Right lobe of liver (tissue), 6 donors: ENCODE measurements at regions not wholly inside any gene's neighbourhood (a gene's known extent, or its start where the extent isn't known, plus 50 kb on each side); places are given as distances from the start of the nearest gene placed in this dataset.

Experiments used
- ATAC-seq, 4 donors: fragments of 200-7000 bp; cut with Tn5 transposase; one replicate each; pipeline ENCODE4 v1.9.1; 2020; ENCODE audit warnings: mild to moderate bottlenecking in 4 of 4, moderate library complexity in 4 of 4
- DNase-seq, 3 donors: peaks; one replicate each; pipeline ENCODE4 v3.0.0-alpha.2; 2020
- H3K27ac ChIP-seq, 3 donors: fragments of 200-600 bp; one replicate each; pipeline ENCODE4 v1.8.0; 2022
- H3K27me3 ChIP-seq, 2 donors: fragments of 200-600 bp; one replicate each; pipeline ENCODE4 v1.8.0; 2022
- H3K36me3 ChIP-seq, 4 donors: fragments of 200-600 bp; sonication (generic) in 1 of 4; one replicate each; pipeline versions ENCODE4 v1.5.1 to v1.8.0; 2017 to 2022; ENCODE audit warnings: control low read depth in 1 of 4
- H3K4me1 ChIP-seq, 4 donors: fragments of 200-600 bp; sonication (generic) in 1 of 4; one replicate each; pipeline versions ENCODE4 v1.5.1 to v1.8.0; 2017 to 2022; ENCODE audit warnings: control low read depth in 1 of 4
- H3K4me3 ChIP-seq, 3 donors: fragments of 200-600 bp; one replicate each; pipeline ENCODE4 v1.8.0; 2022
- H3K9me3 ChIP-seq, 4 donors: fragments of 200-600 bp; sonication (generic) in 1 of 4; one replicate each; pipeline versions ENCODE4 v1.5.1 to v1.8.0; 2017 to 2022; ENCODE audit warnings: control low read depth in 1 of 4
- POLR2A ChIP-seq: fragments of 450-650 bp; IDR thresholded peaks from one replicate; pipeline ENCODE4 v1.6.1; 2017; ENCODE audit warnings: antibody characterized with exemption, mild to moderate bottlenecking
- WGBS: methylation state at CpG from one replicate; pipeline ENCODE4 v1.1.6; 2018; ENCODE audit warnings: low coverage, low lambda C conversion rate; ENCODE audit not compliant: insufficient coverage; ENCODE audit errors: missing lambda C conversion rate; 5-methylcytosine and 5-hydroxymethylcytosine counted together
- intact Hi-C, 2 donors: fragments of 100-400 bp; cut with DNase I; formaldehyde crosslinking; loops; one replicate each; pipeline versions ENCODE4 v1.11.2 to v1.14.1; 2022
- TF ChIP-seq, protein P1 (sequence below), 4 donors: fragments of 200-600 bp in 3 of 4; fragments of 450-650 bp in 1 of 4; IDR thresholded peaks; one replicate each; pipeline versions ENCODE4 v1.5.1 to v1.8.0; 2016 to 2022; ENCODE audit warnings: antibody characterized with exemption in 4 of 4, mild to moderate bottlenecking in 2 of 4
- donor health status: DM: no; HTN: yes; CAD: no.
- donor health status: DM: no; HTN: no; CAD: no.
- donor health status: DM: no; HTN: no; CAD: no.
- donor health status: DM: no; HTN: yes; CAD: no.
- donor health status: DM: no; HTN: yes; CAD: no.

DNA sequence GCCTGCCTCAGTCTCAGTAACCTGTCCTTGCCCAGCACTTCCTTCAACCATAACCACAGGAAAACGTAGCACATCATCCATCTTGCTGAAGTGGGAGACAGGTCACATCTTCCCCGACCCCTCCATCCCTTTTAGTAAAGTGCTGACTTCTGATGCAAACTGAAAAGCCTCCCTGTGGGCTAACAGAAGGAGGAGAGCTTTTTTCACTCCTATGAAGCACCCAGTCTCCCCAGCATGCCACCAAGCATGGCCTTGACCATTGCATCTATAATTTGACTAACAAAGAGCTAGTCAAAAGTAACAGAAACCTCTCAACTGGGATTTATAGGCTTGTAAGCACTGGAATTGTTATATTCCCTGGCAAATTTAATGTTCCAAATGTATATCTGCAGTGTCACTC, 288.9 kb upstream of the IRAK1BP1 start:
- H3K36me3 ChIP-seq, result no peaks in the 10 kb centered on the region
- TF ChIP-seq POLR2A, result no peak
- TF ChIP-seq, protein P1, sequence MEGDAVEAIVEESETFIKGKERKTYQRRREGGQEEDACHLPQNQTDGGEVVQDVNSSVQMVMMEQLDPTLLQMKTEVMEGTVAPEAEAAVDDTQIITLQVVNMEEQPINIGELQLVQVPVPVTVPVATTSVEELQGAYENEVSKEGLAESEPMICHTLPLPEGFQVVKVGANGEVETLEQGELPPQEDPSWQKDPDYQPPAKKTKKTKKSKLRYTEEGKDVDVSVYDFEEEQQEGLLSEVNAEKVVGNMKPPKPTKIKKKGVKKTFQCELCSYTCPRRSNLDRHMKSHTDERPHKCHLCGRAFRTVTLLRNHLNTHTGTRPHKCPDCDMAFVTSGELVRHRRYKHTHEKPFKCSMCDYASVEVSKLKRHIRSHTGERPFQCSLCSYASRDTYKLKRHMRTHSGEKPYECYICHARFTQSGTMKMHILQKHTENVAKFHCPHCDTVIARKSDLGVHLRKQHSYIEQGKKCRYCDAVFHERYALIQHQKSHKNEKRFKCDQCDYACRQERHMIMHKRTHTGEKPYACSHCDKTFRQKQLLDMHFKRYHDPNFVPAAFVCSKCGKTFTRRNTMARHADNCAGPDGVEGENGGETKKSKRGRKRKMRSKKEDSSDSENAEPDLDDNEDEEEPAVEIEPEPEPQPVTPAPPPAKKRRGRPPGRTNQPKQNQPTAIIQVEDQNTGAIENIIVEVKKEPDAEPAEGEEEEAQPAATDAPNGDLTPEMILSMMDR (IDR thresholded peaks at IDR 0.05), result no peak

DNA sequence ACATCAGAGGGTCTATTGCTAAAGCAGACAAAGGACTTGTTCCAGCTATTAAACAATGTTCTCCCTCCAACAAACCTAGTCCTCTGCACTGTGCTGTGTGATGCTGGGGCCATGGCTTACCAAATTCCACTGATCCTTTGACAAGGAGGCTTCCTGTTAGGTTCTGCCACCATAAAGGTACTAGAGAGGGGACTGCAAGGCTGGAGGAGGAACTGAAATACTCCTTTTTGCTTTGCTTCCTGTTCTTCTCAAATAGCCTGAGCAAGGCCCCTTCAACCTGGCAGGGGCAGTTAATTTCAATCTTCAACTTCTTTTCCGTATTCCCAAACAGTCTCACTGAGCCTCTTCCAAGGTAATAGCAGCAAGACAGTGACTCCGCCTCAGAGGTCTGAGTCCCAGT, 286.4 kb upstream of the IRAK1BP1 start:
- TF ChIP-seq POLR2A, result no peak
- TF ChIP-seq, protein P1 (IDR thresholded peaks at IDR 0.05), result no peak
- Histone ChIP-seq H3K4me3 (no peak overlapping the region), H3K27ac (no peak overlapping the region), H3K9me3 (no peaks in the 10 kb centered on the region), H3K36me3 (no peaks in the 10 kb centered on the region), H3K4me1 (no peaks in the 10 kb centered on the region), H3K27me3 (no peaks in the 10 kb centered on the region)
- 25% methylated on average over 2 of the region's 2 CpGs for WGBS
- intact Hi-C loops, result no loop called here
- DNase-seq (no peak), ATAC-seq (no peak)

More for the DNA sequence above, 288.9 kb upstream of the IRAK1BP1 start:
- H3K9me3 ChIP-seq, result no peaks in the 10 kb centered on the region
- DNase-seq, result no peak
- ATAC-seq, result no peak
- no peak overlapping the region for H3K4me3 ChIP-seq
- H3K27ac ChIP-seq, result no peak overlapping the region
- intact Hi-C loops, result no loop called here
- WGBS, result 21% methylated on average over 2 of the region's 2 CpGs
- no peaks in the 10 kb centered on the region for H3K4me1 ChIP-seq
- H3K27me3 ChIP-seq, result no peaks in the 10 kb centered on the region

DNA sequence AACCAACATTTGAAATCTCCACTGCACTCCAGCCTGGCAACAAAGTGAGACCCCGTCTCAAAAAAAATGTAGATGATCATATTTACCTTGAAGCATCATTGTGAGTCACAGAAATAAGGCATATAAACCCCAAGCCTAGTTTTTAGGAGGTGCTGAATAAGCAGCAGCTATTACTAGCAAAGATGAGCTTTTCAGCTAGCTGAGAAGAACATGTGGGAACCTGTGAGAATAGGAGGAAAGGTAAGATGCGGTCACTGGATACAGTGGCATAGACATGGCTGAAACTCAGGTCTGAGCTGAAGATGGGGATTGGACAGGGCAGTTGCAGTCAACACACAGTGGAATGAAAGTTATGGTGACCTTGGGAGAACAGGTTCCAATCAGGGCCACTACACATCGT, 284.3 kb upstream of the IRAK1BP1 start:
- WGBS, result 52% methylated on average over 3 of the region's 3 CpGs
- H3K4me3 ChIP-seq, result no peak overlapping the region
- TF ChIP-seq POLR2A, result no peak
- TF ChIP-seq, protein P1 (IDR thresholded peaks at IDR 0.05), result no peak
- ATAC-seq (no peak), DNase-seq (no peak)
- intact Hi-C loops, result no loop called here
- no peaks in the 10 kb centered on the region for H3K36me3 ChIP-seq
- H3K27me3 ChIP-seq, result no peaks in the 10 kb centered on the region
- H3K4me1 ChIP-seq, result no peaks in the 10 kb centered on the region
- no peak overlapping the region for H3K27ac ChIP-seq
- no peaks in the 10 kb centered on the region for H3K9me3 ChIP-seq

DNA sequence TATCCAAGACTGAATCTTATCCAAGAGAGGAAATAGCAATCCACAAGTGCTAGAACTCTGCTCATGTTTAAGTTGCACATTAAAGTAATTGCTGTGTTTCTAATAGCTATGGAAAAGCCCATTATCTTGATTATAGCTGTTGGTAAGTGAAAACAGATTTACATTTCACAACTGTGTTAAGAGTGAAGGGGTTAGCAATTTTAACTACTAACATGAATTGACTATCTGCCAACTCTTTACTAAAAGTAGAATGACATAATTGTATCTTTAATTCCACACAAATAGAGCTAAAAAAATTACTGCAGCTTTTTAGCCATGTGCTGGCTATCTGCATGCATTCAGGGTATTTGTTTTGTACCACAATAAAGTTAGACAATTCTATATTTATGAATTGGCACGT, 277.9 kb upstream of the IRAK1BP1 start:
- Histone ChIP-seq H3K4me1 (no peaks in the 10 kb centered on the region), H3K9me3 (no peaks in the 10 kb centered on the region), H3K27ac (no peak overlapping the region), H3K36me3 (no peaks in the 10 kb centered on the region), H3K4me3 (no peak overlapping the region), H3K27me3 (no peaks in the 10 kb centered on the region)
- TF ChIP-seq, protein P1 (IDR thresholded peaks at IDR 0.05), result no peak
- no peak for TF ChIP-seq POLR2A
- ATAC-seq (no peak), DNase-seq (no peak)
- intact Hi-C loops, result no loop called here
- WGBS, result 16% methylated on average over 1 of the region's 1 CpG
